K562 (cell line): ENCODE measurements at regions not wholly inside any gene's neighbourhood (a gene's known extent, or its start where the extent isn't known, plus 50 kb on each side); places are given as distances from the start of the nearest gene placed in this dataset.

Experiments
- ATAC-seq: fragments of 200-7000 bp; cut with Tn5 transposase; 3 replicates; pipeline ENCODE4 v1.9.1; 2020; ENCODE audit warnings: moderate library complexity
- BruUV-seq: library from RNA; stranded (reverse); fragments of 400-500 nt; replicated peaks from 2 replicates; lab custom pipeline; 2021; lab: Mats Ljungman, UMichigan
- CTCF ChIA-PET: fragments of 300-600 bp; formaldehyde crosslinking; extraction: SDS; loops from one replicate; lab custom pipeline; 2021; ENCODE audit warnings: low intra/inter-chr PET ratio; lab: Yijun Ruan, JAX
- POLR2A ChIA-PET: fragments of 300-600, 350-650 bp; sonication (Branson Sonifier 250); formaldehyde crosslinking; extraction: SDS; loops from one replicate; lab custom pipeline; 2021; ENCODE audit warnings: antibody characterized with exemption, inconsistent platforms; lab: Yijun Ruan, JAX
- DNase-seq, 4 experiments: peaks; one replicate each; pipeline versions ENCODE4 v3.0.0 to v3.0.0-alpha.2; 2011 to 2018; ENCODE audit warnings: low spot score in 3 of 4, mixed read lengths in 3 of 4; ENCODE audit errors: extremely low read depth in 1 of 4
- FAIRE-seq: peaks from 2 replicates; lab custom pipeline; 2011; peaks lifted over from hg19 to GRCh38; lab: Jason Lieb, UNC
- H2AFZ ChIP-seq: 2 replicates; pipeline ENCODE4 v1.6.0; 2011; ENCODE audit warnings: low read depth, low read length, control low read depth, inconsistent platforms
- H3K27ac ChIP-seq: fragments of 200-600 bp; 3 replicates; pipeline ENCODE4 v1.8.0; 2011; ENCODE audit warnings: low read depth, mild to moderate bottlenecking, control low read depth, inconsistent platforms, low read length, moderate library complexity, mixed read lengths; ENCODE audit errors: extremely low read depth
- H3K27me3 ChIP-seq, 2 experiments: fragments of 300-600 bp in 1 of 2; 2 replicates in 1 of 2; 3 replicates in 1 of 2; pipeline versions ENCODE4 v1.6.0 to v1.8.0; 2011; ENCODE audit warnings: inconsistent platforms in 2 of 2, low read length in 2 of 2, mild to moderate bottlenecking in 1 of 2, mixed read lengths in 1 of 2, moderate library complexity in 1 of 2; ENCODE audit not compliant: control insufficient read depth in 2 of 2, insufficient read depth in 2 of 2
- H3K36me3 ChIP-seq: fragments of 300-600 bp; 3 replicates; pipeline ENCODE4 v1.8.0; 2011; ENCODE audit warnings: mild to moderate bottlenecking, low read length, inconsistent platforms; ENCODE audit not compliant: control insufficient read depth, insufficient read depth
- H3K4me1 ChIP-seq, 2 experiments: fragments of 200-600 bp in 1 of 2; replicated peaks in 1 of 2; 2 replicates in 1 of 2; 3 replicates in 1 of 2; pipeline versions ENCODE4 v1.5.1 to v1.8.0; 2011; ENCODE audit warnings: inconsistent platforms in 2 of 2, low read length in 2 of 2, mild to moderate bottlenecking in 1 of 2, mixed read lengths in 1 of 2, moderate library complexity in 1 of 2; ENCODE audit not compliant: control insufficient read depth in 2 of 2, insufficient read depth in 2 of 2
- H3K4me2 ChIP-seq: 2 replicates; pipeline ENCODE4 v1.6.1; 2011; ENCODE audit warnings: low read length, control low read depth, inconsistent platforms, mixed read lengths; ENCODE audit not compliant: insufficient read depth
- H3K4me3 ChIP-seq: fragments of 200-600 bp; sonication (generic), shearing (Covaris generic); 2 replicates; pipeline ENCODE4 v1.5.1; 2016; ENCODE audit warnings: control low read depth, inconsistent platforms
- H3K79me2 ChIP-seq: fragments of 200-600 bp; 3 replicates; pipeline ENCODE4 v1.8.0; 2011; ENCODE audit warnings: low read length, inconsistent platforms; ENCODE audit not compliant: control insufficient read depth, insufficient read depth
- H3K9ac ChIP-seq, 2 experiments: 2 replicates each; pipeline versions ENCODE4 v1.6.0 to v1.6.1; 2011; ENCODE audit warnings: low read depth in 2 of 2, low read length in 2 of 2, control low read depth in 1 of 2, inconsistent platforms in 1 of 2, mild to moderate bottlenecking in 1 of 2, mixed read lengths in 1 of 2; ENCODE audit not compliant: insufficient read depth in 1 of 2
- H3K9me1 ChIP-seq: one replicate; pipeline ENCODE4 v1.6.0; 2011; ENCODE audit warnings: inconsistent platforms, mild to moderate bottlenecking, low read length, moderate library complexity; ENCODE audit not compliant: control insufficient read depth, insufficient read depth
- H3K9me3 ChIP-seq: replicated peaks from 2 replicates; pipeline ENCODE4 v1.5.1; 2011; ENCODE audit warnings: low read depth, low read length, inconsistent platforms; ENCODE audit not compliant: control insufficient read depth, insufficient read depth
- H4K20me1 ChIP-seq: replicated peaks from 2 replicates; pipeline ENCODE4 v1.6.1; 2011; ENCODE audit warnings: low read length, inconsistent platforms, mixed read lengths; ENCODE audit not compliant: control insufficient read depth, insufficient read depth
- ASH1L ChIP-seq: fragments of 450-650 bp; IDR thresholded peaks from 2 replicates; pipeline ENCODE4 v1.6.1; 2018; ENCODE audit warnings: borderline replicate concordance, mild to moderate bottlenecking, low read depth; ENCODE audit not compliant: partially characterized antibody
- ATF7 ChIP-seq: fragments of 450-650 bp; IDR thresholded peaks from 2 replicates; pipeline ENCODE4 v1.7.1; 2014; ENCODE audit warnings: mild to moderate bottlenecking, moderate library complexity
- CREB3 ChIP-seq: fragments of 450-650 bp; conservative IDR thresholded peaks from 2 replicates; pipeline ENCODE4 v1.6.1; 2016; ENCODE audit warnings: missing genetic modification characterization, low read depth, mild to moderate bottlenecking, missing compliant biosample characterization, moderate library complexity
- CTCF ChIP-seq, 3 experiments: IDR thresholded peaks in 2 of 3; conservative IDR thresholded peaks in 1 of 3; 2 replicates each; pipeline ENCODE4 v1.5.1; 2011 to 2012; ENCODE audit warnings: low read length in 3 of 3, mild to moderate bottlenecking in 3 of 3, control low read depth in 2 of 3, improper control_type of control experiment in 1 of 3, inconsistent platforms in 1 of 3, low read depth in 1 of 3, mixed read lengths in 1 of 3, moderate library complexity in 1 of 3; ENCODE audit not compliant: insufficient read depth in 2 of 3
- KAT7 ChIP-seq: sonication (generic); formaldehyde crosslinking; IDR thresholded peaks from 2 replicates; pipeline ENCODE4 v1.8.0; 2022; ENCODE audit warnings: missing genetic modification reagents, mild to moderate bottlenecking, borderline replicate concordance
- NR2C1 ChIP-seq, 2 experiments: fragments of 450-650 bp; IDR thresholded peaks; 2 replicates each; pipeline ENCODE4 v1.6.1; 2017; ENCODE audit warnings: mild to moderate bottlenecking in 2 of 2, antibody characterized with exemption in 1 of 2, inconsistent platforms in 1 of 2, missing compliant biosample characterization in 1 of 2, missing genetic modification characterization in 1 of 2
- TBP ChIP-seq: optimal IDR thresholded peaks from 2 replicates; pipeline ENCODE3; 2011; ENCODE audit warnings: low read depth, low read length, improper control_type of control experiment
- TRIM24 ChIP-seq, 2 experiments: fragments of 450-650 bp; IDR thresholded peaks; 2 replicates each; pipeline ENCODE4 v1.6.1; 2016
- UBTF ChIP-seq, 2 experiments: IDR thresholded peaks; 2 replicates each; pipeline ENCODE4 v1.6.1; 2012; ENCODE audit warnings: improper control_type of control experiment in 2 of 2, low read depth in 2 of 2, low read length in 2 of 2, borderline replicate concordance in 1 of 2
- ZBTB9 ChIP-seq: fragments of 450-650 bp; formaldehyde crosslinking; IDR thresholded peaks from 2 replicates; pipeline ENCODE4 v1.4.0; 2020; ENCODE audit warnings: mild to moderate bottlenecking, moderate library complexity
- ZNF146 ChIP-seq: IDR thresholded peaks from one replicate; pipeline ENCODE4 v1.6.1; 2018; ENCODE audit warnings: missing compliant biosample characterization; ENCODE audit not compliant: unreplicated experiment
- WGBS: fragments of 100-300 bp; shearing (Covaris generic); methylation state at CpG from one replicate; pipeline ENCODE4 v1.1.6; 2016; ENCODE audit warnings: low coverage, mixed read lengths; ENCODE audit not compliant: insufficient coverage; ENCODE audit errors: missing lambda C conversion rate; 5-methylcytosine and 5-hydroxymethylcytosine counted together
- in situ Hi-C: fragments of 300-500 bp; cut with MboI; formaldehyde crosslinking; loops from 4 replicates; pipeline ENCODE4 v1.15.0; 2018; ENCODE audit warnings: inconsistent platforms, mixed read lengths
- intact Hi-C: fragments of 100-400 bp; cut with micrococcal nuclease; formaldehyde crosslinking; loops from 2 replicates; pipeline ENCODE4 v1.14.2; 2022

- no peak for TF ChIP-seq KAT7
- TF ChIP-seq CREB3 (tag): no peak
- TF ChIP-seq ATF7: no peak
- TF ChIP-seq NR2C1 (IDR thresholded peaks at IDR 0.05): no peak
- no peak for TF ChIP-seq NR2C1 (tag; IDR thresholded peaks at IDR 0.05)
- no peak for TF ChIP-seq TRIM24 (IDR thresholded peaks at IDR 0.05)
- TF ChIP-seq TBP: no peak
- TF ChIP-seq ZBTB9 (CRISPR knock-in tag): no peak
- TF ChIP-seq UBTF (IDR thresholded peaks at IDR 0.05; ENCODE audit: borderline replicate concordance in 1 of 2, low read depth in 2 of 2, low read length in 2 of 2): no peak
- no peak for TF ChIP-seq CTCF (IDR thresholded peaks at IDR 0.05 in 2 of 3, conservative IDR thresholded peaks at IDR 0.05 in 1 of 3; ENCODE audit: insufficient read depth in 2 of 3, low read depth in 1 of 3, low read length in 3 of 3)
- no peak for TF ChIP-seq ASH1L
- TF ChIP-seq ZNF146 (CRISPR knock-in tag): no peak
- no peak overlapping the region for H3K4me3 ChIP-seq
- H3K4me2 ChIP-seq: no peak overlapping the region
- no TSS peak for BruUV-seq
- 0% methylated on average over 7 of the region's 7 CpGs for WGBS
- FAIRE-seq: no peak
- no peaks in the 10 kb centered on the region for H3K9me1 ChIP-seq
- no peak overlapping the region for H3K27ac ChIP-seq
- in situ Hi-C loops (no loop called here), intact Hi-C loops (no loop called here)
- H4K20me1 ChIP-seq: no peaks in the 10 kb centered on the region
- no peak for ATAC-seq
- H3K36me3 ChIP-seq: no peaks in the 10 kb centered on the region
- ChIA-PET CTCF (no interaction called here), POLR2A (no interaction called here)
- H3K27me3 ChIP-seq: no peaks in the 10 kb centered on the region
- H3K9me3 ChIP-seq: no peaks in the 10 kb centered on the region
- no peak overlapping the region for H3K9ac ChIP-seq
- no peaks in the 10 kb centered on the region for H3K79me2 ChIP-seq
- no peaks in the 10 kb centered on the region for H3K4me1 ChIP-seq
- DNase-seq: no peak
- H2AFZ ChIP-seq: no peak overlapping the region
Measured at GRCh38 chr4:29423836-29424721, 1296.1 kb upstream of the PCDH7 start.
